ENCODE measurements at regions not wholly inside any gene's neighbourhood (a gene's known extent, or its start where the extent isn't known, plus 50 kb on each side); places are given as distances from the start of the nearest gene placed in this dataset.
A peak's percentile ranks its signal among the peaks of the same experiment; 100 is the strongest.

DNA sequence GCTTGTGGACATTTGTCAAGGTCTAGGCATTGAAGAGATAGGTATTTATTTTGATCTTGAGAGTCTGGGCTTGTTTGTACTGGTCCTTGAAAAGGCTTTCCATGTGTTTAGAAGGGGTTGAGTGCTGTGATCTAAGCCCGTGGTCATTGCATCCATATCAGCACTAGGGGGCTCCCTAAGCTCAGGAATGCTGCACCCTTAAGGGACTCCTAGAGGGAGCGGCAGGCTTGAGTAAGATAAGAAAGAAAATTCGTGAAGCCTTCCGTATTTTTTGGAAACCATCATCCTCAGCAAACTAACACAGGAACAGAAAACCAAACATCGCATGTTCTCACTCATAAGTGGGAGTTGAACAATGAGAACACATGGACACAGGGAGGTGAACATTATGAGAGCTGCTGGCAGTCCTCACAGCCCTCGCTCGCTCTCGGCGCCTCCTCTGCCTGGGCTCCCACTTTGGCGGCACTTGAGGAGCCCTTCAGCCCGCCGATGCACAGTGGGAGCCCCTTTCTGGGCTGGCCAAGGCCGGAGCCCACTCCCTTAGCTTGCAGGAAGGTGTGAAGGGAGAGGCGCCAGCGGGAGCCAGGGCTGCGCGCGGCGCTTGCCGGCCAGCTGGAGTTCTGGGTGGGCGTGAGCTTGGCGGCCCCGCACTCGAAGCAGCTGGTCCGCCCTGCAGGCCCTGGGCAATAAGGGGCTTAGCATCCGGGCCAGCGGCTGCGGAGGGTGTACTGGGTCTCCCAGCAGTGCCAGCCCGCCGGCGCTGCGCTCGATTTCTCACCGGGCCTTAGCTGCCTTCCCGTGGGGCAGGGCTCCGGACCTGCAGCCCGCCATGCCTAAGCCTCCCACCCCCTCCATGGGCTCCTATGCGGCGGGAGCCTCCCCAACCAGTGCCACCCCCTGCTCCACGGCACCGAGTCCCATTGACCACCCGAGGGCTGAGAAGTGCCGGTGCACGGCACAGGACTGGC is 201.2 kb upstream of the PCDH18 start:
- peak in 1 of 2 donors; percentile 31 for DNase-seq

DNA sequence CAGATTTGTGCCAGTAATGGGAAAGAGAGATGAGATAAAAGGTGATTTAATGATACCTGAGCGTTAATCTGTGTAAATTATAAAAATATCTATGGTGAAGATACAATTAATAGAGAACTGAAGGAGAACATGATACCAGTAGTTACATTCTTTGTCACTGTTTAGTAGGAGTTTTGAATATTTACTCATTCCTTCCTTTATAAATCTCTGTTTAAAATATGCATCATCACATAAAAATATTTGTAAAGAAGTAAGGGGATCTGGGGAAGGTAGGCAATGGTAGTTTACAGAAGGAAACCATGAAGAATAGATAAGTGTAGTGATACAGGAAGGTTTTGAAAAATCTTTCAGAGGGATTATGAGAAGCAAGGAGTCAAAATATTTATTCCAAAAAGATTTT is 190.6 kb upstream of the PCDH18 start:
- DNase-seq: no peak

DNA sequence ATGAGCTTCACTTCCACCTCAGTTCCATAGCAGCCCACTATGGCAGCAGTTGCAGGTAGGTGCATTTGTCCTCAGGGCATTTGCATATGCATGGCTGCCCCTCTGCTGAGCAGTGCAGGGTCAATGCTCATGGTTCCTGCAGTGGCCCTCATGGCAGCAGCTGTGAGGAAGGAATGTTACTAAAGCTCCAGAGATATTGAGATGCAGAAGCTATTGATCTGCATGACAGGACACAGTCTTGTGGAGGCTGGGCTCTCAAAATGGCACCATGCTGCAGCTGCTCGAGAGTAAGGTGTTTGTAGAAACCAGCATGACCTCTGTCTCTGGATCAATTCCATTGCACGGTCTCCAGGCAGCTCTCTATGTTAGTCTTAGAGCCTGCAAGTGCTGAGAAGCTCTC is 179.2 kb upstream of the PCDH18 start:
- no peak for DNase-seq

GRCh38 chr4:137707626-137708025 is 175.3 kb upstream of the PCDH18 start:
- DNase-seq: no peak

DNA sequence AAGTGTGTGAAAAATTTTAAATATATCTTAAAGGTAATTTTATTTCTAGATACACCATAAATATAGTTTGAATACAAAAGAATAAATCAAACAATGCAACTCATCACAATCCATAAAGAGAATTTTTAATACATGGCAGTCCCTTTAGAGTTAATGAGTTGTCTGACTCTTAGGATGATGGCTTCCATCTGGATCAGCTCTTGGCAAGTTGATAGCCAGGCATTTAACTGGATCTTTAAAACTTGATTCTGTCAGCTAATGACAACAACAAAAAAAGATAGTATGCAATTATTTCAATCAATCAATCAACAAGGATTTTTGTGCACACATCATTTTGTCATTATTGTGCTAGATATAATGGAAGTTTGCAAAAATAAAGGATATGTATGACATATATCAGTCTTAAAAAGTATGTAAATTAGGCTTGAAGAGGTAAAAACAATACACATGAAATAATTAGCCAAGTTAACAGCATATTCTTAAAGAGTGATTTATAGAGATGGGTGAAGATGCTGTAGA is 174.9 kb upstream of the PCDH18 start:
- no peak for DNase-seq

DNA sequence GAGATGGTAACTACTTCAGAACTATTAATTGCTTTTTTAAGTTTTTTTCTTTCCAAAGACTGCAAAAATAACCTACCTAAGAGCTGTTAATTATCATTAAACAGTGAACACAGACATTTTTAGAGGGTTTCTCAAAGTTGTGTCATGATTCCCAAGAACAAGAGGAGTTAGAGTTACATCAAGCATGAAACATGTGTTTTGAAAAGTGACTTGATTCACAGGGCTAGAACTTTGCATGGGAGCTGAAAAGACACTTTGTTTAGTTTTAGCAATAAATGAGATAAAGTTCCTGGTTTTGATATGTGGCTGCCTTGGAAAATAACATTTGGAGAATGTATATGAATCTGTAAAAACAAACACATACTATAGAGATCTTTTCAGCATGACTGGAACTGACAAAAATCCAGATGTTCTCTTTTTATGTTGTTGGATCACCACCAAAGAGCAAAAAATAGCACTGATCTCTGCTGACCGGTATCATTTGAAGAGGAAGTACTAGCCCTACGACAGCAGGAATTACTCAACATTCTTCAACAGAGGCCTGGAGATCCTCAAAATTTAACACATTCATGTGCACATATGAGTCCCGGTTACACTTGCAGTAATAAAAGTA is 173.0 kb upstream of the PCDH18 start:
- peak; percentile 40 to 62 for DNase-seq

DNA sequence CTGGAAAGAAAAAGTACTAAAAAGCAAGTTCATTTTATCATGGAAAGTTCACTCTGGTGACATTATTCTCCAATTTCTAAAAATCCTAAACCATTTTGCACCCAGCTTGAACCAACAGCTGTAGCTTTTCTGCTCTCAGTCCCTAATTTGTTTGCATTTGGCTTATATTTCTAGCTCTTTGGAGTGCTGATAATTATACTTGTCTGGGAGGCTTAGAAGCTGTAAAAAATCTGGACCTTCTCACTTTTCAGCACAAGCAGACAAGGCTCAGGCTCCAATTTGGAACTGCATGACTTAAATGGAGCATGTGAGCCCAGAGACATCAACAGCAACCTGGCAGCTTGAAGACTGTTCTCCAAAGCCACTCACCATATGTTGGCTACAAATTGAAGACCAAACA is 170.9 kb upstream of the PCDH18 start:
- no peak for DNase-seq

DNA sequence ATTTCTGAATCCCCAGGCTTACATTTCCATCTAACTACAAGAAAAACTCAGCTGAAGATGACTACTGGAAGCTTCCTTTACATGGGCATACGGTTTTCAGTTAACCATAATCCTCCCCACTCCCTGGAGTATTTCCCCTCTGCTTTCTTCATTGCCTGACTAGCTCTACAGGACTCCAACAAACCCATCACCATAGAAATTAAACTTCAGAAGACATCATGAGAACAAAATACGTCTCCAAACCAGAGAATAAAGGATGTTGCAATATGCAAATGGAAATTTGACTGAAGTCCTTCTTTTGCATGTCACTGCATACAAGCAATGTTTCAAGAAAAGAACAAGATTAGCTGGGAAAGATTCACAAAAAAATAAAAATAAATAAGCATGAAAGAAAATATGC is 170.2 kb upstream of the PCDH18 start:
- DNase-seq: no peak

DNA sequence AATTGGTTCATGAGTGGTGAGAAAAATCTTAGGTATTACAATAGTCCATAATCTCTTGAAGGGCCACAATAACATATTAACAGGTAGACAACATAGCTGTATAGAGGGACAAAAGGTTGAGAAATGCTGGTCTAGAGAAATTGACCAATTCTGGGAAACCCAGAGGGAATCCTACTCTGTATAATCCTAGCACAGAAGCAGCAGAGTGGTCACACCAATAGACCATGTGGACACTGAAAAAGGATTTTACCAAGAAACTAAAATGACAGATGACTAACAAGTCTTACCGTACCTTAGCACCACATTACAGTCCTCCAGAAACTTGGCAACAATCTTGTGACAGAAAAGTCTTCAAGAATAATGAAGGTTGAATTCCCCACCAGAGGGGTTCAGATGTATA is 169.1 kb upstream of the PCDH18 start:
- DNase-seq: peak; percentile 51 to 75

GRCh38 chr4:137700751-137701150 is 168.5 kb upstream of the PCDH18 start:
- DNase-seq: peak; percentile 54 to 83

DNA sequence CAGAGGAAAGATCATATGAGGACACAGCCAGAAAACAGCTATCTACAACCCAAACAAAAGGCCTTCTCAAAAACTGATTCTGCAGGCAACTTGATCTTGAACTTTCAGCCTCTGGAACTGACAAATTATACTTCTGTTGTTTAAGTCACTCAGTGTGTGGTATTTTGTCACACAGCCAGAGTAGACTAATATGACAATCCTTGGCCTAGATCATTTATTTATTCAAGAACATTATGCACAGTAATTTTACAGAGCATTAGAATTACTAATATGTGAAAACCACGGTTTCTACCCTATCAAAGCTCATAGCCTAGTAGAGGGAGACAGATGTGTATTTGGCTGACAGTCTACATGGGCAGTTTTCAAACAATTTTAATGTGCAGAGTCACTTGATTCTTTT is 167.8 kb upstream of the PCDH18 start:
- DNase-seq: peak in 1 of 2 donors; percentile 3

DNA sequence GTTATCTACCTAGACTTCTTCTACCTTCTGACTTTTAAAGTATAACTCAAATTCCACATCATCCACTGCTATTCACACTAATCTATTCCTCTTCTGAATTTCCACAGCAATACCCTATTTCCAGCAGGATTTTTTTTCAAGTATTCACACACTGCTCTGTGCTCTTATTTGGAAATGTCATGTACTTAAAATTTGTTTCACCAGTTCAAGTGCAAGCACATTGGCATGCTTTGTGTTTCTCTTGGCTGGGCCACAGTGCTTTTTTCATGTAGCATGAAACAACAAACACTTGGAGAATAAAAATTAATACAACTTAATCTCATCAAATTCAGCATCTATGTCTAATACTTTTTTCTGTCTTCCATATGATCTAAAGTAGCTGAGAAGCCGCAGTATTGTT is 161.8 kb upstream of the PCDH18 start:
- no peak for DNase-seq

GRCh38 chr4:137693641-137694040 is 161.3 kb upstream of the PCDH18 start:
- DNase-seq: no peak

DNA sequence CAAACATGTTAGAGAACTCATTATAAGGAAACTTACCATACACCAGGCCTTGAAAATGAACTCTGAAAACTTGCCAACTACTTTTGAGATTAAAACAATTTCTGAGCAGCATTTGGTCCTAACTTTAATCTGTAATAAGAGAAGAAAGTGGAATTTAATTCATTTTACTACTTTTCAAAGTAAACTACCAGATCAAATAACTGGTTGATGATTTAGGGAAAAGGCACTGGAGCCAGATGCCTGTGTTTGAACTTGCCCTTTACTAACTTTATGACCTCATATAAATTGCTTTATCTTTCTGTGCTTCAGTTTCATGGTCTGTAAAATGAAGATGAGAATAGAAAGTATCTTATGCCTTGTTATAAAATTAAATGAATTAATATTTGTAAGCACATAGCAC is 159.9 kb upstream of the PCDH18 start:
- no peak for DNase-seq

DNA sequence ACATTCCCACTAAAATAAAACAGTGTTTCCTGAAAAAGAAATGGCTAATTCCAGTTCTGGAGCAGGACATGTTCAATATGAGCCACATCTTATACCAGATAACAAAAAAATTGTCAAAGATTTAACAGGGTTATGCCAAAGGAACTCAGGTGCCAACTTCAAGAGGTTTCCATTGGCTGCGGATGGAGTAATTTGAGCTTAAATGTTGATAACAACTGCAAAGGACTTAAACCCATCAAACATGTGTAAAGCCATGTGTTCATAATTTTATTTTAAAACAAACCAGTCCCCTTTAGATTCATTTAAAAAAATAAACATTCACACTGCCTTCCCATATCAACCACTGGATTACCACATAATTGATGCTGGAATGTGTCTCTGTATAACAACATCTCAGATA is 156.4 kb upstream of the PCDH18 start:
- no peak for DNase-seq

DNA sequence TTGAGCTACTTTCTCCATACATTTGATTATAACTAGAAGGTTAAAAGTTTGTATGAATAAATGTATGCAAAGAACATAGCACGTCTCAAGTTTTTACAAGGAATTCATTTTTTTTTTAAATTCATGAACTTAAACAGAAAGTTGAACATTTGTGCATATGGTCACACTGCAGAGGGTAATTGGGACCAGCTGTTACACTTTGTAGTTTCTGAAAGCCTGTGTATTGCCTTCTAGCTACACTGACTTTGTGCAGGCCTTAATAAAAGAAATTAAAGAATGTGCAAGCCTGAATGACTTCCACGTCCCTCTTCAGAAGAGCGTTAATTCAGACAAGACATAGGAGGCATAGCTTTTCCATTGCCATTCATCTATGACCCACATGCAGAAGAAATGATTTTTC is 153.1 kb upstream of the PCDH18 start:
- no peak for DNase-seq

DNA sequence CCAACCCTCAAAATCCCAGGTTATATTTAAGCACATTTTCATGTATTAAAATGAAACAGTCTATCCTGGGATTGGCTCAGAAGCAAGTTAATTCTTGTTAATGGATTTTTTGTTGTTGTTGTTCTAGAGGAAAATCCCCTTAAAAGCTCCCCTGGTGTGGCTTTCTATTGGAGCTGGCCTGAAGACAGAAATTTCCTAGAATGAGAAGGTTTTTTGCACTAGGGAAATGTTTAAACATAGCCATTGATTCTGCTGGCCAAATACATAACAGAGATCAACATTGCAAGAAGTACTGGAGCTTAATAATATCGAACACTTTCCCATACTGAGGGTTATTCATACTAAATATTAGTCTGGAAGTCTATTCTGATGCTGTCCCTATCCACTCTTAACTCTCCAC is 148.8 kb upstream of the PCDH18 start:
- DNase-seq: no peak

- peak in 1 of 2 donors; percentile 1 for DNase-seq
Observed at GRCh38 chr4:137678796-137679195, 146.5 kb upstream of the PCDH18 start.

DNA sequence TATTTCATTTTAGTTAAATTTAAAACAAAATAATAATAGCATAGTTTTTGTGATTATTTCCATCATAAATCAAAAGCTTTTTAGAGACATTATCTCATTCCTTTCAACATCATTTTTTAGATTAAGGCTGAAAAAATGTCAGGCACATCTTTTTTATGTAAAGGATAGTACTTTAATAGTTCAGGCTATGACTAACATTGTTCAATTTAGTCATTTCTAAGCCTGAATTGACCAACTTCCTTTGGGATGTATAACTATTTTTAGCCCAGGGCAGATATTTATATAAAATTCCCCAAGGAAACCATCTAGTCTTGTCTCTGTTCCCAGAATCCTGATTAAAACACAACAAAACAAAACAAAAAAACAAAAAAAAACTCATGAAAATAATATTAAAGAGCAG is 145.6 kb upstream of the PCDH18 start:
- no peak for DNase-seq

DNA sequence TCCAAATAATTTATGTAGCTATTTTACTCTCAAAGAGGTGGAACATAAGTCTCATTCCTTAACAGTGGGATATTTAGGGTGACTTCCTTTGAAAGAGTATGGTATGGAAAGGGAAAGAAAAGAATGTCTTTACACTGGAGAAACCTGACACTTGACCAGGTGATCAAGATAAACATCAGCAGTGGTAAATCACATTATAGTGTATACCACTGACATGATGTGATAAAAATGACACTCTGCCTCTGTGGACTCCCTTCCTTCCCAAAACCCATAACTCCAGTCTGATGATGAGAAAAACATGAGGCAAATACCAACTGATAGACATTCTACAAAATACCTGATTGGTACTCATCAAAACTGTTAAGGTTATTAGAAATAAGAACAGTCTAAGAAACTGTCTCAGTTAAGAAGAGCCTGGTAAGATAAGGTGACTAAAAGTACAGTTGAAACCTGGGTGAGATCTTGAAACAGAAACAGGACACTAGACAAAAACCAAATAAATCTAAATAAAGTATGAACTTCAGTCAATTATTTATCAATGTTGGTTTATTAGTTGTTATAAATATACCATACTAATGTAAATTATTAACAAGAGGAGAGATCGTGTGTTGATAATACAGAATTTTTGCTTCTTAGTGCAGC is 144.2 kb upstream of the PCDH18 start:
- DNase-seq: no peak

DNA sequence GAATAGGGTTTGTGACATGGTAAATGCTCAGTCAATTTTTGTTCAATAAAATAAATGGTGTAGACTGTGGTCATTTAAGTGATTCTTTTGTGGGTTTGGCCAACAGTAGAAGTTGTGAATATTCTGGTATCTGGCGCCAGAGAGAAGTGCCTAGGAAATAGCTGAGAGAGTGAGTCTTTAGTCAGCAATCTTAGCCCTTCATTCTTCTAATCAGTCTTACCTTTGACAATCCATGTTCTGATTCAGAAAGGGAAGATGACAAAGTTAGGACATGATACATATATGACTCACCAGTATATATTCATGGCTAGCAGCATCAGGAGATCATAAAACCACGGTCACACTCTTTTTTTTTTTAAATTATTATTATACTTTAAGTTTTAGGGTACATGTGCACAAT is 141.8 kb upstream of the PCDH18 start:
- DNase-seq: no peak

DNA sequence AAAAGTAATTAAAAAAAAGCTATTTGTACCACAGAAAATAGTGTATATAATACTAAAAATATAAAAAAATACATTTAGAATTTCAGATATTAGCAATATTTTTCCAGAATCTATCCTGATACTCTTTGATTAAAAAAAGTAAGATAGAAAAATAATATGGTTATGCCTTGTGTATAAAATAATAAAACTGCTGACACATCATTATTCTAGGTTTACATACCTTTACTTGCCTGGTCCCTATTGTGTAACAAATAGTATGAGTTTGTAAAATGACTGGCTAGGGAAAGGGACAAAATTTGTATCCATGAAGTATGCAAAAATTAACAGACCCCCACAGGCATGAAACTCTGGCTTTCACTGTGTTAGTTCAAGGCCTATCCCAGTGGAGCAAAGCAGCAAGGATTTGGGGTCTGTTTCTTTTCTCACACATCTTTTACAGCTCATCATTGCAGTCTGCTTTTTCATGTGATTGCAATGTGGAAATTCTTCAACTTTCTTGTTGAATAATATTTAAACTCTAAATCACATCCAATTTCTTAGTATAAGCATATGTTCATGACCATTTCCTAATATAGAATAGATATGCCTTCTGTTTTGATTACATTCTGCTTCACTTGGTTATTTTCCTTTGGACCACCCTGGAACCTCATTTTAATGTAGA is 136.7 kb upstream of the PCDH18 start:
- no peak for DNase-seq

- DNase-seq: no peak
Observed at GRCh38 chr4:137664416-137664815, 132.1 kb upstream of the PCDH18 start.
